ENCODE measurements at regions not wholly inside any gene's neighbourhood (a gene's known extent, or its start where the extent isn't known, plus 50 kb on each side); places are given as distances from the start of the nearest gene placed in this dataset.

DNA sequence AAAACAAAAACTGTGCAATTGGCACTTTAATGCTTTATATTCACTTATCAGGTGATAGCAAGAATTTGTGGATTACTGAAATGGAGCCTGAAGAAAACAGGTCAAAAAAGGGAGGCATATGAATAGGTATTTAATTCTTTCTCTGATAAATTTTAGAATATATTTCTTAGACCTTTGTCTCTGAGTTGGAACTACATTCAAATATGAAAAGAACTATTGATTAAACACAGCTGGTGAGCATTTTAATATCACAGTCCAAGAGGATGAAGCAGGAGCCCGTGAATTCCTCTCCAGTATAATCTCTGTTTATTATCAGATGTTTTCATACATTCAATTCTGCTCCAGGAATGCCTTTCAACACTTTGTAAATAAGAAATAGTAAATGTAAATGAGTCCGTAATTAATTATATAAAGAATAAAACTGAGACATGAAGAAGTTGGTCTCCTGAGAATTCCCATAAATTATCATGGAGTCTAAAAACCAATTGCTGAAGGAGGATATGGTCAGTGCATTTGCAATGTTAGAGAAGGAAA lies 86.3 kb upstream of the ARHGEF26 start:
- no peaks in the 10 kb centered on the region for H3K4me1 ChIP-seq
- H3K9me3 ChIP-seq, result no peaks in the 10 kb centered on the region
- no peak for DNase-seq (ENCODE audit: low spot score in 2 of 2)
- no peaks in the 10 kb centered on the region for H3K27me3 ChIP-seq
- no peak overlapping the region for H3K4me3 ChIP-seq
- TF ChIP-seq POLR2A (IDR thresholded peaks at IDR 0.05) (no peak), POLR2AphosphoS5 (IDR thresholded peaks at IDR 0.05) (no peak), EP300 (IDR thresholded peaks at IDR 0.05) (no peak)
- TF ChIP-seq, protein P1, sequence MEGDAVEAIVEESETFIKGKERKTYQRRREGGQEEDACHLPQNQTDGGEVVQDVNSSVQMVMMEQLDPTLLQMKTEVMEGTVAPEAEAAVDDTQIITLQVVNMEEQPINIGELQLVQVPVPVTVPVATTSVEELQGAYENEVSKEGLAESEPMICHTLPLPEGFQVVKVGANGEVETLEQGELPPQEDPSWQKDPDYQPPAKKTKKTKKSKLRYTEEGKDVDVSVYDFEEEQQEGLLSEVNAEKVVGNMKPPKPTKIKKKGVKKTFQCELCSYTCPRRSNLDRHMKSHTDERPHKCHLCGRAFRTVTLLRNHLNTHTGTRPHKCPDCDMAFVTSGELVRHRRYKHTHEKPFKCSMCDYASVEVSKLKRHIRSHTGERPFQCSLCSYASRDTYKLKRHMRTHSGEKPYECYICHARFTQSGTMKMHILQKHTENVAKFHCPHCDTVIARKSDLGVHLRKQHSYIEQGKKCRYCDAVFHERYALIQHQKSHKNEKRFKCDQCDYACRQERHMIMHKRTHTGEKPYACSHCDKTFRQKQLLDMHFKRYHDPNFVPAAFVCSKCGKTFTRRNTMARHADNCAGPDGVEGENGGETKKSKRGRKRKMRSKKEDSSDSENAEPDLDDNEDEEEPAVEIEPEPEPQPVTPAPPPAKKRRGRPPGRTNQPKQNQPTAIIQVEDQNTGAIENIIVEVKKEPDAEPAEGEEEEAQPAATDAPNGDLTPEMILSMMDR (IDR thresholded peaks at IDR 0.05), result no peak
- WGBS, result 58% methylated on average over 2 of the region's 2 CpGs
- no peaks in the 10 kb centered on the region for H3K36me3 ChIP-seq
- H3K27ac ChIP-seq, result no peak overlapping the region

DNA sequence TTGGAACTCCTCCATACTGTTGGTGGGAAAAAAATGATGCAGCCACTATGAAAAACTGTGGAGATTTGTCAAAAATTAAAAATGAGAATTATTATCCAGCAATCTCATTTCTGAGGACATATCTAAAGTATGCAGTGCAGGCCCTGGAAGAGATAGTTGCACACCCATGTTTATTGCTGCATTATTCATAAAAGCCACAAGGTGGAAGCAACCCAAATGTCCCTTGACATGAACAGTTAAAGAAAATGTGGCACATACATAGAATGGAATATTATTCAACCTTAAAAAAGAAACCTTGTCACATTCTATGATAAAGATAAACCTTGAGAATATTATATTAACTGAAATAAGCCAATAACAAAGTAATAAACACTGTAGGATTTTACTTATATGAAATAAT lies 80.9 kb upstream of the ARHGEF26 start:
- Histone ChIP-seq H3K4me3 (no peak overlapping the region), H3K9me3 (no peaks in the 10 kb centered on the region), H3K27ac (no peak overlapping the region), H3K4me1 (no peaks in the 10 kb centered on the region), H3K36me3 (no peaks in the 10 kb centered on the region), H3K27me3 (no peaks in the 10 kb centered on the region)
- DNase-seq (ENCODE audit: low spot score in 2 of 2), result no peak
- TF ChIP-seq, protein P1 (IDR thresholded peaks at IDR 0.05), result peak in 1 of 2 donors; percentile 20
- no peak for TF ChIP-seq EP300 (IDR thresholded peaks at IDR 0.05)

DNA sequence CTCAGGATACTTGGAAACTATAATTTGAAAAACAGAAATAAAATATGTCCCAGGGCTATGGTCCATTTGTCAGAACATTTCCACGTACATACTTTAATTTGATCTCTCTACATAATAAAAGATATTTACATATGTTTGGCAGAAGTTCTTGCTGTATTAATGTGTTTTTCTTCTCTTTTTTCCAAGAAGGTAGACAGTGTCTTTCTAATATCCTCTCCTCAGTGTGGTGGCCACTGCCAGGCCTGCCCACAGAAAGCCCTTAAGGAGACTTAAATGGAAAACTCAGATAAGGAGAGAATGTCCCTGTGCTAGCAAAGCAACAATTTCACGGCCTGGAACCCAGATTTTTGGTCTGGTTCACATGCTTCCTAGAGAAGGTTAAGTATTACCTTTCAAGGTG lies 76.5 kb upstream of the ARHGEF26 start:
- H3K4me1 ChIP-seq, result no peaks in the 10 kb centered on the region
- TF ChIP-seq, protein P1 (IDR thresholded peaks at IDR 0.05), result no peak
- no peaks in the 10 kb centered on the region for H3K9me3 ChIP-seq
- H3K27ac ChIP-seq, result no peak overlapping the region
- H3K4me3 ChIP-seq, result no peak overlapping the region
- WGBS, result 70% methylated on average over 2 of the region's 2 CpGs
- no peaks in the 10 kb centered on the region for H3K36me3 ChIP-seq
- no peak for DNase-seq (ENCODE audit: low spot score in 2 of 2)
- no peaks in the 10 kb centered on the region for H3K27me3 ChIP-seq

DNA sequence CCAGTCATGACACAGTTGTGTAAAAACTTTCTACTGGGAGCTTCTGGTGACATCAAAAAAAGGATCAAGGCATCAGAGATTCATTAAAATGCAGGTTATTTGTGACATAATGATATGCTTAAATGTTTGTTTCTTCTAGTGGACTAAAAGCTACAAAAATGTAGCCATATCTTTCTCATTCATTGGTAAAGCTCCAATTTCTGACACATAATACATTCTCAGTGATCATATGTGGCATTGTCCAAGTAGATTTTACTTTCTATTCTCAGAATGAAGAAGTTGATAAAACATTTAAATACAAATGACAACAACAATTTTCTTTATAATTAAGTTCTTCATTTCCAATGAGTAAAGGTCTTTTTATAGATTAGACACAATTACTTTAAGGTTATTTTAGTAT lies 71.0 kb upstream of the ARHGEF26 start:
- no peak overlapping the region for H3K4me3 ChIP-seq
- no peaks in the 10 kb centered on the region for H3K9me3 ChIP-seq
- no peaks in the 10 kb centered on the region for H3K36me3 ChIP-seq
- TF ChIP-seq POLR2AphosphoS5 (IDR thresholded peaks at IDR 0.05), result no peak
- TF ChIP-seq, protein P1 (IDR thresholded peaks at IDR 0.05), result no peak
- TF ChIP-seq POLR2A (IDR thresholded peaks at IDR 0.05), result no peak
- TF ChIP-seq EP300 (IDR thresholded peaks at IDR 0.05), result no peak
- no peak for DNase-seq (ENCODE audit: low spot score in 2 of 2)
- H3K27ac ChIP-seq, result no peak overlapping the region
- H3K4me1 ChIP-seq, result no peaks in the 10 kb centered on the region
- no peaks in the 10 kb centered on the region for H3K27me3 ChIP-seq

DNA sequence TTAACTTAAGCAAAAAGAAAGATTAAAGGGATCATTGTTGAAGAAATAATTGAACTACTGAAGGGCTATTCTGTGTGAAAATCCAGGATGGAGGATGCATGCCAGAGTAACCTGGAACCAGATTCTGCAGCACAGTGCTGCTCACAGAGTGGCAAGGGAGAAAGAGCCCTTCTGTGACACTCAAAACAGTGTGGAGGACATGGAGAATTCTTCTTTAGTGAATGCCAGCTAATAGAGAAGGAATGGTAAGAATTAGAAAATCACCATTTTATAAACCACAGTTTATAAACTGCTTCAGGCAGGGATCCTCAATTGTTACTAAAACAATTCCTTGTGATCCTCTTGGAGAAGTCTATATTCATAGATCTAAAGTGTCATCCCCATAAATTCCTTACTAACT lies 70.4 kb upstream of the ARHGEF26 start:
- Histone ChIP-seq H3K9me3 (no peaks in the 10 kb centered on the region), H3K36me3 (no peaks in the 10 kb centered on the region), H3K4me3 (no peak overlapping the region), H3K27ac (no peak overlapping the region), H3K27me3 (no peaks in the 10 kb centered on the region), H3K4me1 (no peaks in the 10 kb centered on the region)
- TF ChIP-seq EP300 (IDR thresholded peaks at IDR 0.05) (no peak), POLR2AphosphoS5 (IDR thresholded peaks at IDR 0.05) (no peak), POLR2A (IDR thresholded peaks at IDR 0.05) (no peak)
- TF ChIP-seq, protein P1 (IDR thresholded peaks at IDR 0.05), result no peak
- no peak for DNase-seq (ENCODE audit: low spot score in 2 of 2)

Measured in suprapubic skin (tissue), 4 donors.